ENCODE measurements at regions not wholly inside any gene's neighbourhood (a gene's known extent, or its start where the extent isn't known, plus 50 kb on each side); places are given as distances from the start of the nearest gene placed in this dataset.

DNA sequence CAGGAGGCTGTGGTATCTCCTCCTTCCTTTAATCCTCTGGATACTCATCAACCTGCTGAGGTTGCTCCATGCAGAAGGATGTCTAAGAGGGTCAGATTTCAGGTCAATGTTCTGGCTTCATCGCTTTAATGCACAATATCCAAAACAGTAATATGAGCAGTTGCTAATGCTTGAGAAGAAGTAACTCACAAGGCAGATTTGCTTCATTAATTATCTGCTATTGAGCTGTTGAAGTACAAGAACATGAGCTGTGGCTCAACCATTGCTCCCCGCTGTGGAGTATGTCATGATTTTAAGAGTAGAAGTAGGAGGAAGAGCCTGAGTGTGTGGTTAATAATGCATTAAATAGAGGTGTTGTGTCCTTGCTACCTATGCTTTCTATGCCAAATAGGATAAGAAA is 1412.9 kb upstream of the ALCAM start:
- no peak for DNase-seq (ENCODE audit: extremely low spot score, unreplicated experiment)
- H3K27ac Mint-ChIP-seq (ENCODE audit: unreplicated experiment): no peak overlapping the region
- H3K9me3 Mint-ChIP-seq (ENCODE audit: unreplicated experiment): no peaks in the 10 kb centered on the region
- no peaks in the 10 kb centered on the region for H3K4me1 Mint-ChIP-seq (ENCODE audit: unreplicated experiment)
- no peak for TF ChIP-seq CTCF (IDR thresholded peaks at IDR 0.05)
- H3K36me3 Mint-ChIP-seq (ENCODE audit: unreplicated experiment): no peaks in the 10 kb centered on the region
- peaks cover 2% of the 10 kb centered on the region for H3K27me3 Mint-ChIP-seq (ENCODE audit: unreplicated experiment)
- no peak overlapping the region for H3K4me3 Mint-ChIP-seq (ENCODE audit: unreplicated experiment)

DNA sequence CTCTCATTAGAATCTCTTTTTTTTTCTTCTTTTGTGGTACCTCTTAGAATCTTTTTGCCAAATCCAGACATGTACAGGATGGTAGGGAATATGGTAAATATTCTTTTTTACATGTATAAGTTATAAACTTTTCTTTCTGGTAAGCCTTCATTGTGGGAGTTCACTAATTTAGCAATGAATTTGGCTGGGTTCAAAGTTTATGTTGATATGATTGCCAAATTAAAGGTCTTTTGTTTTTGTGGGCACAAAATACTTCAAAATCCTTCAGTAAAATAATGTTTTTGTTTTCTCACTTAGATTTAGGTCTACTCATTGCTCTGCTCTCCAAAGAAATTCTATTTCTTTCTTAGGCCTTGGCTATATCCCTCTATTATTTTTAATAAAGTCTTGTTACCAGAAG is 1405.9 kb upstream of the ALCAM start:
- Mint-ChIP-seq H3K9me3 (ENCODE audit: unreplicated experiment) (no peaks in the 10 kb centered on the region), H3K4me3 (ENCODE audit: unreplicated experiment) (no peak overlapping the region), H3K27me3 (ENCODE audit: unreplicated experiment) (no peaks in the 10 kb centered on the region), H3K36me3 (ENCODE audit: unreplicated experiment) (no peaks in the 10 kb centered on the region), H3K27ac (ENCODE audit: unreplicated experiment) (no peak overlapping the region), H3K4me1 (ENCODE audit: unreplicated experiment) (peaks cover 14% of the 10 kb centered on the region)
- no peak for DNase-seq (ENCODE audit: extremely low spot score, unreplicated experiment)
- no peak for TF ChIP-seq CTCF (IDR thresholded peaks at IDR 0.05)

DNA sequence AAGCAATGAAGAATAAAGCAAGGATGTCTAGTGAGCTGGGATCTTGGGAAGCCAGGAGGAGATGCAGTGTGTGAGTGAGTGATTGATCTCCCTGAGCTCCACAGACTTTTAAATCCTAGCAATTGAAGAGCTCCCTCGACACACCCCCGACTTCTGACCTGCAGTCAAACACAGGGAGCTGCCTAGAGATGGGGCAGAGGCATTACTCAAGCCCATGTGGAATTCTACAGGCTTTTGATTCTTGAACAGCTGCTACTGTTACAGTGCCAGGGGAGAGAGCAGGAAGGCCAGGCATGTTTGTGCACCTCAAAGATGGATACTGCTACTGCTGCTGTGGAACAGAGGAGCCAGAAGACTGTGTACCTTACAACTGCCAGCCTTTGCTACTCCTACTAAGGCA is 1403.1 kb upstream of the ALCAM start:
- H3K4me1 Mint-ChIP-seq (ENCODE audit: unreplicated experiment): peaks cover 14% of the 10 kb centered on the region
- no peak for TF ChIP-seq CTCF (IDR thresholded peaks at IDR 0.05)
- H3K36me3 Mint-ChIP-seq (ENCODE audit: unreplicated experiment): no peaks in the 10 kb centered on the region
- DNase-seq (ENCODE audit: extremely low spot score, unreplicated experiment): no peak
- no peak overlapping the region for H3K4me3 Mint-ChIP-seq (ENCODE audit: unreplicated experiment)
- H3K9me3 Mint-ChIP-seq (ENCODE audit: unreplicated experiment): no peaks in the 10 kb centered on the region
- no peak overlapping the region for H3K27ac Mint-ChIP-seq (ENCODE audit: unreplicated experiment)
- no peaks in the 10 kb centered on the region for H3K27me3 Mint-ChIP-seq (ENCODE audit: unreplicated experiment)

- Mint-ChIP-seq H3K4me1 (ENCODE audit: unreplicated experiment) (peaks cover 14% of the 10 kb centered on the region), H3K9me3 (ENCODE audit: unreplicated experiment) (no peaks in the 10 kb centered on the region), H3K27me3 (ENCODE audit: unreplicated experiment) (no peaks in the 10 kb centered on the region), H3K27ac (ENCODE audit: unreplicated experiment) (no peak overlapping the region), H3K4me3 (ENCODE audit: unreplicated experiment) (no peak overlapping the region), H3K36me3 (ENCODE audit: unreplicated experiment) (no peaks in the 10 kb centered on the region)
- TF ChIP-seq CTCF (IDR thresholded peaks at IDR 0.05): no peak
- no peak for DNase-seq (ENCODE audit: extremely low spot score, unreplicated experiment)
These were observed 1400.9 kb upstream of the ALCAM start for GRCh38 chr3:103965764-103966163.

DNA sequence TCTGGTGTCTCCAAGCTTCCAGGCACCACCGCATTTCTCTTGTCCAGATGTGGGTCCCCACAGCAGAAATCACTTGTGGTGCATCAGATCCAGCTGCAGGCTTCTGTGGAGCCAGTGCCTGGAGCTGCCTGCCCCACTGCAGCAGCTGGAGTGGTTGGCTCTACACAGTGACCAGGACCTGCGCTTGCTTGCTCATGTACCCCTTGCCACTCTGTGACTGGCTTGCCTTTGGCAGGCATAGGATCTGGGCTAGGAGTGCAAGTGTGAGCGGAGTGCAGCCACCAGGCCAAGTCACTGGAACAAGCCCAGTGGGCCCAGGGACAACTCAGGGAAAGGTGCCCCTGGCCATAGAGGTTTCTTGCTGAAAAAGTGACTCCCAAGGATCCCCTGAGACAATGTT is 1400.0 kb upstream of the ALCAM start:
- no peak for TF ChIP-seq CTCF (IDR thresholded peaks at IDR 0.05)
- DNase-seq (ENCODE audit: extremely low spot score, unreplicated experiment): no peak
- Mint-ChIP-seq H3K9me3 (ENCODE audit: unreplicated experiment) (no peaks in the 10 kb centered on the region), H3K4me1 (ENCODE audit: unreplicated experiment) (peaks cover 13% of the 10 kb centered on the region), H3K27me3 (ENCODE audit: unreplicated experiment) (no peaks in the 10 kb centered on the region), H3K4me3 (ENCODE audit: unreplicated experiment) (no peak overlapping the region), H3K27ac (ENCODE audit: unreplicated experiment) (no peak overlapping the region), H3K36me3 (ENCODE audit: unreplicated experiment) (no peaks in the 10 kb centered on the region)
